Activated T-helper 1 cell treated with anti-CD3 and anti-CD28 coated beads, Interleukin-12 subunit alpha, Interleukin-12 subunit beta, Interleukin-2, Interleukin-4 antibody, amounts not matched to agents 30 ng/mL and 10 ng/mL and 1 ng/mL, durations not matched to agents 14 hours and 24 hours and 36 hours (primary cell): ENCODE measurements at regions not wholly inside any gene's neighbourhood (a gene's known extent, or its start where the extent isn't known, plus 50 kb on each side); places are given as distances from the start of the nearest gene placed in this dataset.

Experiments used
- DNase-seq: peaks from one replicate; pipeline ENCODE4 v3.0.0; 2021; ENCODE audit warnings: low spot score
- H3K27ac Mint-ChIP-seq: one replicate; pipeline ENCODE4 v1.8.0; 2021; ENCODE audit warnings: mild to moderate bottlenecking, mixed read lengths
- H3K27me3 Mint-ChIP-seq: one replicate; pipeline ENCODE4 v1.8.0; 2022; ENCODE audit warnings: mild to moderate bottlenecking, moderate library complexity, mixed read lengths; ENCODE audit not compliant: insufficient read depth
- H3K36me3 Mint-ChIP-seq: one replicate; pipeline ENCODE4 v1.8.0; 2021; ENCODE audit warnings: low read depth, mixed read lengths
- H3K4me1 Mint-ChIP-seq: one replicate; pipeline ENCODE4 v1.8.0; 2021; ENCODE audit warnings: low read depth, mixed read lengths
- H3K4me3 Mint-ChIP-seq: one replicate; pipeline ENCODE4 v1.8.0; 2021; ENCODE audit warnings: mild to moderate bottlenecking, moderate library complexity, mixed read lengths
- H3K9me3 Mint-ChIP-seq: one replicate; pipeline ENCODE4 v1.8.0; 2021; ENCODE audit warnings: mixed read lengths
- intact Hi-C: fragments of 100-400 bp; cut with micrococcal nuclease; formaldehyde crosslinking; loops from one replicate; pipeline ENCODE4 v1.15.1; 2024

DNA sequence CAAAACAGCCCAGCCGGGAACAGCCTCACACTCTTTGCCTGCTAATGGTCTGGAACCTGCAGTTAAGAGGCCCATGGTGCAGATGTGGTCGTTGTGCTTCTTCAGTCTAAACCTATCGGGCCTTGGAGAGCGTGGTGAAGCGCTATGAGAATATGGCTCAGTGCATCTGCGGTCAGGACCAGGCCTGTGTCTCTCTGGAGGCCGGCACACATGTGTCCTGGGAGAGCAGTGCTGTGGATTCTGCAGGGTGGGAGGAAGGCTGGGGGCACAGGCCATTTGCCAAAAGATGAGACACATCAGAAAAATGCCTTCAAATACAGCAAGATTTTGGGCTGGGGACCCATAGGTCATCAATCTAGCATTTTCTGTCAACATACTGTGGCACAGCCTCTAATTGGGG lies 231.5 kb upstream of the GLI3 start:
- H3K27me3 Mint-ChIP-seq = no peaks in the 10 kb centered on the region
- H3K9me3 Mint-ChIP-seq = peaks cover 20% of the 10 kb centered on the region
- no peak overlapping the region for H3K27ac Mint-ChIP-seq
- DNase-seq = no peak
- intact Hi-C loops = no loop called here
- no peak overlapping the region for H3K4me3 Mint-ChIP-seq
- H3K36me3 Mint-ChIP-seq = no peaks in the 10 kb centered on the region
- H3K4me1 Mint-ChIP-seq = peaks cover 7% of the 10 kb centered on the region

DNA sequence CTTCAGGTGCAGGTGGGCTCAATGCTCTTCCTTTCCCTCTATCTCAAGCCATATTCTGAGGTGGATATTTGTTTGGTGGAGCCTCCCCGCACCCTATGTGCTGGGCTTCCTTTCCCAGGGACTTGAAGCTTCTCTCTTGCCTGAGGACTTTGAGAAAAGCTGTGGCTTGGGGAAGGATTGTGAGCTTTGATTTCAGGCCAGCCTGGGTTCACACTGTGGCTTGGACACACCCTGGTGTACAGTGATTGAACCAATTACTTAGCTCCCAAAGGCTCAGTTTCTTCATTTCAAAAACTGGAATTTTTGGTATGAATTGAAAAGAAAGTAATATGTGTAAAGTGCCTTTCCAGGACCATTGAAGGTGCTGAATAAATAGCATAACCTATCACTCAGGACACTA lies 224.5 kb upstream of the GLI3 start:
- intact Hi-C loops = no loop called here
- no peak overlapping the region for H3K27ac Mint-ChIP-seq
- H3K27me3 Mint-ChIP-seq = no peaks in the 10 kb centered on the region
- peaks cover 7% of the 10 kb centered on the region for H3K9me3 Mint-ChIP-seq
- no peaks in the 10 kb centered on the region for H3K36me3 Mint-ChIP-seq
- DNase-seq = no peak
- no peaks in the 10 kb centered on the region for H3K4me1 Mint-ChIP-seq
- no peak overlapping the region for H3K4me3 Mint-ChIP-seq

DNA sequence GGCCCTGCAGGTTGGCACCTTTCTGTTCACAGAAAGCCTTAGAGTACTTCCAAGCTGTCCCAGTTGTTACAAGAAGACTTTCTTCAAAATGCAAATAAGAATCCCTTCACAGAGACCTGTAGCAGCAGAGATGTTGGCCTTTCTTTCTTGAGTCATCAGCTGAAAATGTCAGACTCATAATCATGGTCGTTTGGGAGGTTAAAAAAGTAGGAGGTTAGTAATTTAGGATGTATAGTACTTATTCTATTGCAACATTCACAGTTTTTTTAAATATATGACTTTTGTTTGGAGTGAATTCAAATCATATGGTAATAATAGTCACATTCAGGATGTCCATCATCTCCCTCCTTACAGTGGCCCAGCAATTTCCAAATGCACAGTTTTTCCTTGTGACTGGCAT lies 223.9 kb upstream of the GLI3 start:
- Mint-ChIP-seq H3K27me3 (no peaks in the 10 kb centered on the region), H3K27ac (no peak overlapping the region), H3K9me3 (peaks cover 3% of the 10 kb centered on the region), H3K4me3 (no peak overlapping the region), H3K4me1 (no peaks in the 10 kb centered on the region), H3K36me3 (no peaks in the 10 kb centered on the region)
- intact Hi-C loops = no loop called here
- DNase-seq = no peak

- H3K27me3 Mint-ChIP-seq = no peaks in the 10 kb centered on the region
- DNase-seq = no peak
These were observed 223.1 kb upstream of the GLI3 start for GRCh38 chr7:42460148-42460547.

DNA sequence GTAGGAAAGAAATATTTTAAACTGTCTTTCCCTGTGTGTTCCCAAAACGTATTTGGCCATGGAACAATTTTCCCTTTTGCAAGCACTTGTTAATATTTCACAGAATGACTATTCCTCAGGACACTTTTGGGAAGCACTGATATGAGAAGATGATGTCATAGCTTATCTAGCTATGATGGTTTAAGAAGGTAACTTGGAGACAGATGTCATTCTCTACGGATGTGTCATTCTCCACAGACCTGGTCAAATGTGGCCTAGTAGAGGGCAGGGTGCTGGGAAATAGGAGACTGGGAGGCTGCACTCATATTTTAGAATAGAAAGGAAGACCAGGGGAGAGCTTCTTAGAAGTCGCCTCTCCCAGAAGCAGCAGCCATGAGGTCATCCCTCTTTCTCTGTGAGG lies 220.7 kb upstream of the GLI3 start:
- H3K4me3 Mint-ChIP-seq = no peak overlapping the region
- no peaks in the 10 kb centered on the region for H3K9me3 Mint-ChIP-seq
- no peaks in the 10 kb centered on the region for H3K4me1 Mint-ChIP-seq
- no peaks in the 10 kb centered on the region for H3K36me3 Mint-ChIP-seq
- H3K27ac Mint-ChIP-seq = no peak overlapping the region
- intact Hi-C loops = no loop called here
- DNase-seq = no peak
- H3K27me3 Mint-ChIP-seq = no peaks in the 10 kb centered on the region

More at GRCh38 chr7:42460148-42460547, 223.1 kb upstream of the GLI3 start:
- intact Hi-C loops = no loop called here
- H3K36me3 Mint-ChIP-seq = no peaks in the 10 kb centered on the region
- no peak overlapping the region for H3K4me3 Mint-ChIP-seq
- H3K4me1 Mint-ChIP-seq = no peaks in the 10 kb centered on the region
- H3K9me3 Mint-ChIP-seq = peaks cover 3% of the 10 kb centered on the region
- H3K27ac Mint-ChIP-seq = no peak overlapping the region

DNA sequence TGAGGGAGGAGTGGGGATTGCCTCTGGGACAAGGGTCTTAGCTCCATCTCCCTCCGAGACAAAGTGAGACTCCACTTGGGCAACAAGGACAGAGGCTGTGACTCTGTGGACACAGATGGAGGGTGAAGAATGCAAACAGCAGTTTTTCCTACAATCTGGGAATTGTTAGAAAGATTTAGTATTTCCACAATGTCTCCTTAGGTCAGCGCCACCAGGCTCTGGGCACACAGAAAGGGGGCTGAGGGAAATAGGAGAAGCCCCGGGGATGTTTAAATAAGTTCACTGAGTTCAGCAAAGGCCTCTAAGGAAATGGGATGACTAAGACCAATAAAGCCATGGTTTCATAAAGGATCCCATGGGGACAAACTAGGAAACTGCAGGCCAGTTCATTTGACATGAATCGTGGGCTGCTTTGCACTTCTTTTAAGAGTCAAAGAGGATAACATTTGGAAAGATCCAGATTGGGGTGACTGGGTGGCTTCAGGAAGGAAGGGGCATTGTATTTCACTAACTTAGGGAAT lies 219.8 kb upstream of the GLI3 start:
- no peak overlapping the region for H3K4me3 Mint-ChIP-seq
- no peaks in the 10 kb centered on the region for H3K9me3 Mint-ChIP-seq
- no peak for DNase-seq
- intact Hi-C loops = no loop called here
- H3K36me3 Mint-ChIP-seq = no peaks in the 10 kb centered on the region
- H3K27ac Mint-ChIP-seq = no peak overlapping the region
- H3K4me1 Mint-ChIP-seq = no peaks in the 10 kb centered on the region
- H3K27me3 Mint-ChIP-seq = no peaks in the 10 kb centered on the region

- Mint-ChIP-seq H3K4me1 (no peaks in the 10 kb centered on the region), H3K36me3 (no peaks in the 10 kb centered on the region), H3K27ac (no peak overlapping the region), H3K4me3 (no peak overlapping the region), H3K27me3 (no peaks in the 10 kb centered on the region), H3K9me3 (no peaks in the 10 kb centered on the region)
- no peak for DNase-seq
- intact Hi-C loops = no loop called here
These were observed 219.3 kb upstream of the GLI3 start for GRCh38 chr7:42456267-42456666.

DNA sequence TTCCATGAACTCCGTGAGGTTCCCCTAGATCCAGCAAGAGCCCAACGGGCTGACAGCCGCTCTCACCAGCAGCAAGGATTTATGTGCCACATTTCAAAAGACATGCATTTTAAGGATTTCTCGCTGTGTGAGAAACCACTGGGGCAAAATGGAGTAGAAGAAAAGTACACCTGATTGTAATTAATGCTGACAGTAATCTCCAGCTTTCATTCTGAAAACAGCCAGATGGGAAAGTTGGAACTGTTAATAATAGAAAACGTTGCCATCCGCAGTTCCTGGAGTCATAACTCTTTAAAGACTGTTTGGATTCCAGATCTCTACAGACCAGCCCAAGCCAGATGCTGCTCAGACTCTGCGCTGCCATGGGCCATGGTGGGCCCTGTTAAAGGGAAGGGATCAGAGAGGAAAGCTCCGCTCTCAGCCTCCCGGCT lies 216.9 kb upstream of the GLI3 start:
- Mint-ChIP-seq H3K27ac (no peak overlapping the region), H3K4me1 (no peaks in the 10 kb centered on the region), H3K27me3 (no peaks in the 10 kb centered on the region), H3K36me3 (no peaks in the 10 kb centered on the region), H3K9me3 (no peaks in the 10 kb centered on the region), H3K4me3 (no peak overlapping the region)
- no peak for DNase-seq
- intact Hi-C loops = no loop called here

- intact Hi-C loops = no loop called here
- H3K27me3 Mint-ChIP-seq = no peaks in the 10 kb centered on the region
- H3K4me1 Mint-ChIP-seq = no peaks in the 10 kb centered on the region
These were observed 215.3 kb upstream of the GLI3 start for GRCh38 chr7:42452356-42452755.

DNA sequence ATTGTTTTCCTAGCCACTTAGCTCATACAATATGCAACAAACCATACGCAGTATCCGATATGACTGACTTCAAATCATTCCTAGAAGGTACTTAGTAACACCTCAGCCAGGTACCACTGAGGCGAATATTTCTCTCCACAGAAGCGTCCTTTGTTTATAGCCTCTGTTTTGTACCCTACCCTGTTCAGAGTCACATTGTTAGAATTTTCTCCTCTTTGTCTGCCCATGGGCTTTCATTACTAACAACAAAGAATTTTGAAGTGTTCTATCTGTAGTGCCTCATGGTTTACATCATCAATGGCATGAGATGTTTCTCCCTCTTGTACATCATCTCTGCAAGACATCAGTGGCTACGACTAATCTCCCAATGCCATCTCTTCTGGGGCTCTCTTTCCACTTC lies 212.4 kb upstream of the GLI3 start:
- intact Hi-C loops = no loop called here

More at GRCh38 chr7:42452356-42452755, 215.3 kb upstream of the GLI3 start:
- Mint-ChIP-seq H3K9me3 (no peaks in the 10 kb centered on the region), H3K36me3 (no peaks in the 10 kb centered on the region), H3K4me3 (no peak overlapping the region), H3K27ac (no peak overlapping the region)
- DNase-seq = no peak

DNA sequence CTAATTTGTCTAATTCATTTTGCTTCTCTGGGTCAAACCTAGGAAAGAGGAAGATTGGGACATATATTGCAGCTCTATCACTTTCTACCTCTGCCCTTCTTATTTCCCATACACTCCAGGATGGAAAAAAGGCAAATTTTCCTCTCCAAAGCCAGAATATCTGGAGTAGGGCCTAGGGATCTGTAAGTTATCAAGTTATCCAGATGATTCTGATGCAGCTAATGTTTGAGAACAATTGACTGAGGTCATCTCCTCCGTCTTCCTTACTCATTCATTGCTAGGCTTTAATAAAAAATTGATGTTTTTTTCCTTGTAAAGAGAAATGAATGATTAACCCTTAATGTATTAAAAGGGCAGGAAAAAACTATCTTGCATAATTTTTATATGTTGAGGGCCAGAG lies 211.9 kb upstream of the GLI3 start:
- Mint-ChIP-seq H3K4me1 (no peaks in the 10 kb centered on the region), H3K27ac (no peak overlapping the region), H3K27me3 (no peaks in the 10 kb centered on the region), H3K9me3 (no peaks in the 10 kb centered on the region), H3K4me3 (no peak overlapping the region), H3K36me3 (no peaks in the 10 kb centered on the region)
- DNase-seq = no peak
- intact Hi-C loops = no loop called here

More for the DNA sequence above, 212.4 kb upstream of the GLI3 start:
- Mint-ChIP-seq H3K4me1 (no peaks in the 10 kb centered on the region), H3K36me3 (no peaks in the 10 kb centered on the region), H3K9me3 (no peaks in the 10 kb centered on the region), H3K4me3 (no peak overlapping the region), H3K27me3 (no peaks in the 10 kb centered on the region), H3K27ac (no peak overlapping the region)
- no peak for DNase-seq

GRCh38 chr7:42445691-42446090 lies 208.7 kb upstream of the GLI3 start:
- Mint-ChIP-seq H3K4me3 (no peak overlapping the region), H3K9me3 (no peaks in the 10 kb centered on the region), H3K36me3 (no peaks in the 10 kb centered on the region), H3K4me1 (no peaks in the 10 kb centered on the region), H3K27ac (no peak overlapping the region), H3K27me3 (no peaks in the 10 kb centered on the region)
- intact Hi-C loops = no loop called here
- no peak for DNase-seq

DNA sequence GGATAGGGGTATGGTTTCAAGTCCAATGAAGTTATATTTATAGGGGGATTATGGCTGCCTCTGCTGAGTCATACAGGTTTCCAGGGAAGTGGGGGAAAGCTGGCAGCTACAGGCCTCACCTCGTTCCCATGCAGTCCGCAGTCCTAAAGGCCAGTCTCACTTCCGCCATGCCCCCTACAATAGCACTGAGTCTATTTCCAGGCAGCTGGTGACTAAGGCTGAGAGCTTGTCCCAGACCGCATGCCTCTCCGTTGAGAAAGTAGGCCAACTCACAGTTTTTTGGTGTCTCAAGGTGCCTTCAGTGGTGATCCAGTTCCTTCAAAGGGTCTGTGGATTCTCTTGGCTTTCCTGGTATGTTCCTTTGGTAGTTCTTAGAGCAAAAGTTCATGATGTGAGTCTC lies 203.9 kb upstream of the GLI3 start:
- Mint-ChIP-seq H3K27ac (no peak overlapping the region), H3K9me3 (peaks cover 12% of the 10 kb centered on the region), H3K27me3 (no peaks in the 10 kb centered on the region), H3K36me3 (no peaks in the 10 kb centered on the region), H3K4me3 (no peak overlapping the region), H3K4me1 (no peaks in the 10 kb centered on the region)
- no peak for DNase-seq
- intact Hi-C loops = no loop called here

GRCh38 chr7:42432644-42433043 lies 195.6 kb upstream of the GLI3 start:
- no peaks in the 10 kb centered on the region for H3K36me3 Mint-ChIP-seq

More at GRCh38 chr7:42432644-42433043, 195.6 kb upstream of the GLI3 start:
- no peak overlapping the region for H3K27ac Mint-ChIP-seq
- DNase-seq = no peak
- H3K4me3 Mint-ChIP-seq = no peak overlapping the region
- no peaks in the 10 kb centered on the region for H3K27me3 Mint-ChIP-seq
- H3K4me1 Mint-ChIP-seq = no peaks in the 10 kb centered on the region
- intact Hi-C loops = no loop called here
- no peaks in the 10 kb centered on the region for H3K9me3 Mint-ChIP-seq
